RPMI7951 (cell line): ENCODE measurements at regions not wholly inside any gene's neighbourhood (a gene's known extent, or its start where the extent isn't known, plus 50 kb on each side); places are given as distances from the start of the nearest gene placed in this dataset.
"Not testable (repeated sequence)": the region's sequence is repeated elsewhere in the genome, so short reads cannot be mapped to it uniquely, and the experiment has no call there.

Experiments used
- DNase-seq: peaks from one replicate; pipeline ENCODE4 v3.0.0-alpha.2; 2012; ENCODE audit warnings: low read depth

GRCh38 chr7:85322252-85322651 is 135.4 kb upstream of the SEMA3D start:
- no peak for DNase-seq

- DNase-seq = no peak
Measured at GRCh38 chr7:85320699-85321476, 134.0 kb upstream of the SEMA3D start.

DNA sequence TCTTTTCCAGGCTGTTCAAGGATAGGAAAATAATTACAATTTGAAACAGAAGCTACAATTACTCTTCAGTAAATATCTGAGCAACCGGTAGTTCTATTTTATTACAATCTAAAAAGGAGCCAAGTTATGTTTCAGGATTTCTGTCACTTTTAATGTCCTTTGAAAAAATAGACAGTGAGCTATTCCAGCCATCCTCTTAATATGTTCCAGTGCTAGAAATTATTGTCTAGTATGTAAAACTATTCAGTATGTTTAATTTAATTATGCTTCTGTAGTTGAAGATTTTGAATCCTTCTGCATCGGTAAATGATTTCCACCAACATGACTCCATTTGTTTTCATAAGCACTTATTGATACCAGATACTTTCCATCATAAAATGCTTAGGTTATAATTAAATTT is 129.6 kb upstream of the SEMA3D start:
- no peak for DNase-seq

DNA sequence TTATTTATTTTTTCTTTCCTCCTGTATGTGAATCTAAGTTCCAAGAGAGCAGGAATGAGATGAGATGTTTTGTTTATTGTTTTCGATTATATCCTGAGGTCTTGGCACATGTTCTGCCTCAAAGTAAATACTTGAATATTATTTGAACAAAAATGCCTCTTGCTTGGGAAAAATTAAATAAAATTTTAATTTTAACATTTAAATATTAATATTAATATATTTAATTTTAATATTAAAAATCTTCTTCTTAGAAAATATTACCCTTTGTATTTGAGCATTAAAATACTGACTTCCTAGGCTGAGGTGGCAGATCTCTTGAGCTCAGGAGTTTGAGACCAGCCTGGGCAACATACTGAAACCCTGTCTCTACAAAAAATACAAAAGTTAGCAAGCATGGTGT is 123.4 kb upstream of the SEMA3D start:
- DNase-seq = no peak

DNA sequence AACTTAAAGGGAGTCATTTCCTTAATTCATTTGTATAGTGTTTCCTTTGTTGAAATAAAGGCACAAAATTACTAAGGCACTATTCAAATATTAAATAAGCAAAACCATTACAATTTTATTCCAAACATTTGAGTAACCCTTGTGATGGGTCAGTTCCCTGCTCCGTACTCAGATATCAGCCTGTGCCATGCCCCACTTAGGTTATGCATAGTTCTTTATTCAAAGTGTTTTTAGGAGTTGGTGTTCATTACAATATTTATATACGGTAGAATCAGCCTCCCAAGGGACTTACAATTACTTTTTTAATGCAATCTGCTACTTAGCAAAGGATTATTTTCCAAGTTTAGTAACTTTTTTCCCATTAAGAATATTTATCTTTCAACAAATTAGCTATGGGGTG is 119.3 kb upstream of the SEMA3D start:
- DNase-seq = no peak

DNA sequence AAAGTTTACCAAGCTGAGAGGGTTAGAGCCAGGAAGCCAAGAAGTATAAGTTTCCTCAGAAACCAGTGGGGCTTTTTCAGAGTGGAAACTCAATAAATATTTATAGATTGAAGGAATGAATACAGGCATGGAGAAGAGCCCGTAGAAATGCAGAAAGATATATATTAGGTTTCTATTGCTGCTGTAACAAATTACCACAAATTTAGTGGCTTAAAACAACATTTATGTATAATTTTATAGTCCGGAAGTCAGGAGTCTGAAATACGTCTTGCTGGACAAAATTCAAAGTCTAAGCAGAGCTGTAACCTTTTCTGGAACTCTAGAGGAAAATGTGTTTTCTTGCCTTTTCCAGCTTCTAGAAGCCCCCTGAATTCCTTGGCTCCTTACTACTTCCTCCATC is 107.3 kb upstream of the SEMA3D start:
- DNase-seq = no peak

DNA sequence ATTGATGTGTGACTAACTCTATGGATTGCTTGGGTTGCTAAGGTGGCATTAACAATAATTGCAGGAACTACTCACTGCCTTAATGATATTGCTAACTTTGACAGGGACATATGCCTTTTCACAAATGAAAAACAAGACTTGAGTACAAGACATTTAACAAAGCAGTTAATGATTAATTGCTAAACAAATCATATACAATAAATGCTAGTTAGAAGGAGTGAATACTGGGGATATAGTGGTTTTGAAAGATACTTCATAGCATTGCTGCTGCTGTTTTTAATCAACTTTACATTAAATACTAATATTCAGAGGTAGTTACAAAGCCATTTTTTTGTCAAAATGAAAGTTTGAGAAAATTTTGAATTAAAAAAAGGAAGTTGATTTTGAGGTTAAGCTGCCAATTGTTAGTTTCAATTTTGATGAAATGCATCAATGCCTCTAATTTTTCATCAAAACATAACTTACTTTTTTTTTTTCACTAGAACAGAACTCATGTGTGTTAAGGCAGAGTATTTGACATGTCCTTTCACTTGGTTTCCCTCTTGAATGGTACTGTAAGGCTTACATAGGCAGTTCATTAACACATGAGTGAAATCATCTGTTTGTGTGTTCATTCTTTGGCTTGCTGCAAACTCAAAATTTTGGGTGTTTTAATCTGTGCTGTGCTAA is 106.2 kb upstream of the SEMA3D start:
- no peak for DNase-seq

DNA sequence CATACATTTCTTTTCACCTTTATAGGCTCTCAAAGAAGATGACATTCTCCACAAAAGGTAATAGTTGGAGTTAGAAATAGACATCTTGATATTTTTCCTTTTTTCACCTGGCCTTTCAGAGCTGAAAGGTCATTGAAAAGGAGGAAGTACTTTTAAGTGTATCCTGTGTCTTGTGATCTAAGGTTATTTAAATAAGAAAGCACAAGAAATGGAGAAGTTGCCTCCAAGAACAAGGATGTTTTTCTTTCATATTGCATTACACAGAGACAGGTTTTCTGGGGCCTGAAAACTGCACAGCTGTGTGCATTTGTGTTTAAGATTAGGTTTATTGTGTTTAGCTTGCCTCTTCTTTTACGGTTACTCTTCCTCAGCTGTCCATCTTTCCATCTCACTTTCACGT is 103.4 kb upstream of the SEMA3D start:
- no peak for DNase-seq

GRCh38 chr7:85289279-85289678 is 102.4 kb upstream of the SEMA3D start:
- no peak for DNase-seq

DNA sequence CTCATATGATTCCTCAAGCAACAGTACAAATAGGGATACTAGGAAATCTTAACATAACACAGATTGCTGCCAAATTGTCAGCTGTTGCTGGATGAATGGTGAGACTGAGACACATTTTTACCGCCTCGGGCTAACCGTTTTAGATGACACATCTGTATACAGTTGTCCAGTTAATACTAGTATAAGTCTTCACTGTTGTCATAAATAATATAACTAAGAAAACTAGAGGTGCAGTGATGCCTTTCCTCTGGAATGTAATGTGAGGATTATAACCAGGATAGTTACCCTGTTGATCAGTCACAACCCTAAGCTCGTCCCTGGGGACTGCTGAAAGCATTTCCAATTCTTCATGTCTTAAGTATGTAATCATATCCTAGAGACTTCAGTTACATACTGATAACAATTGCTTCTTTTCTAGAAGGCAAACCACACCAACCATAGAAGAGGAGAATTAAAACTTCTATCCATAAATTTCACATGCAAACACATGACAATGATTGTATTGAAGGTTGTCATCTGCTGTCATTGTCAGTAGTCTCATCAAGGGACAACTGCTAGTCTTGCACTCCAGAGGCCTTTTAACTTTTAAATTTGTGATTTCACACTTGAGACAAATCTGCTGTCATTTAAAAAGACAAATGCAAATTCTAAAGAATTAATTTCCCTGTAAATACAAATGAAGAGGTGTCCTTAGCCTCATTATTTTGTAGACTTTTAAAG is 100.4 kb upstream of the SEMA3D start:
- DNase-seq = peak; percentile 39

DNA sequence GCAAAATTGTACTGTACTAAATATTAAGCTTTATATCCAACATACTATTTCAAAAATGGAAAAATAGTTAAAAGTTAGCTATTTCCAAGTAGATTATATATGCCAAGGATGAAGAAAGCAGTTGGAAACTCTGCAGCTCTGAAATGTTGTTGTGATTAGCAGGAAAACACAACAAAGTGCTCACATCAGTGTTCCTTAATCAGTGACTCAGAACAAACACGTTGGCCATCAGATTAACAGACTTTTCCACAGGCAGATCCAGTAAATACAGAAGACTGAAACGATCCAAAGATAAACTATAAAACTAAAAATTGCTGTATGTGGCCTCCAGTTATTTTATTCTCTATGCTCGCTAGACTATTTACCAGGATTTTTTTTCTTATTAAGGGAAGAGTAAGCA is 99.6 kb upstream of the SEMA3D start:
- no peak for DNase-seq

DNA sequence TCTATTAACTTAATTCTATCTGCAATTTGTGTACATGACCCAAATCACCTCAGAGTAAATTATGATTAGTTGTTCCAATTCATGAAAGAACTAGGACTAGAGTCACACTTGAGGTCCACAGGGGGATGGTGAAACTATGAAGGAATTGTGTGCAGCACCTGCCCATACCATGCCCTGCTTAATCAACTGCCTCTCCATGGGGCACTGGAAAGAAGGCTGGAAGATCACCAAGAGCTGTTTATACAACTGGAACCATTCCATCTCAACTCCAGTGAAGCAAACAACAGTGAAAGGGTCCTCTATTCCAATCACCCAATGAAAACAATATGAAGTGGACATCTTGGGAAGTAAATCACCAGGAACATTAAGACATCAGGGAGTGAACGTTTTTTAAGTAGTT is 98.7 kb upstream of the SEMA3D start:
- no peak for DNase-seq

- no peak for DNase-seq
Measured at GRCh38 chr7:85275204-85275603, 88.3 kb upstream of the SEMA3D start.

DNA sequence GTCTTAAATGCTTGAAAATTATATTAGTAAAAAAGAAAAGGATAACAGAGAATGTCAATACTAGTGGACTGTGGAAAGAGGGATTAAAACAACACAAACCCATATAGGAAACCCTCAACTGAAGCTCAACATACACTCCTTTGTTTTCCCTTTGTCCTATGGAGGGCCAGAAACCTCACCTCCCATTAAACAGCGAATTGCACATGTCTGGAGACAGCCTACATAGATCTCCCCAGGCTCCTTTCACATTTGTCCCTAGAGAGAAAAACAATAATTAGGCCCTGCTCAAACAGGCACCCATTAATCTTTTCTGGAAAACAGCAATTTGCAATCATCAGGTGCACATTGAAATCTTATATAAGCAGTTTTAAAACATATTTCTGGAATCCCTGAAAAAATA is 87.6 kb upstream of the SEMA3D start:
- no peak for DNase-seq

DNA sequence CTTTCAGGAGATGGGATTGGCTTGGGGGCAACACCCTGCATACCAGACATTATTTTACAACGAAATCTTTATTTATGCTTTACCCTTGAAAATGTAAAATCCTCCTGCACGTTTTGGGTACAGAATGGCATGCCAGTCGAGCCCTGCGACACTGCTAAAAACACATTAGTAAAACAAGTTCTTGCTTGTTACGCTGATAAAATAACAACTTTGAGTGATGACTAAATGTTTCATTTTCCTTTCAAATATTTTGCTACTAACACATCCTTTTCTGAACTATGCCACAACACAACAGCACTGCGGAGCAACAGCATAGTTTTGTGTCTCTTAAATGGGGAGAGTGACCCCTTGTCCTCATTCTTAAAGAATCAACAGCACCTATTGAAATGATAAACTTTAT is 76.0 kb upstream of the SEMA3D start:
- DNase-seq = peak; percentile 13

DNA sequence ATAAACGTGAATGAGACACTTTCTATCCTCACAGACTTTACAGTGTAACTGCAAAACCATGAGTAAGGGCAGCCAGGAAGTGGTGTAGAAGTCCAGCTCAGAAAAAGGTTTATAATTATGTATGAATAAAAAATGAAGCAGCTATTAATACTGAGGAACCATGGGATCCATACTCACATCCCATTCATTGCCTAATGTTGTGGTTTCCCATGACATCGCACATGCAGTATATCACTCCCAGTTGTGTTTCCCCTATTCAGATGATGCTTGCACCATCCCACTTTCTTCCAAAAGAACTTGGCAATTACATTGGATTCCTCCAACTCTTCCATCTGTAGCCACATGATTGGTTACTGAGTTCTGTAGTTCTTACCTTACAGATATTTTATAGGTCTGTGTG is 74.5 kb upstream of the SEMA3D start:
- no peak for DNase-seq

DNA sequence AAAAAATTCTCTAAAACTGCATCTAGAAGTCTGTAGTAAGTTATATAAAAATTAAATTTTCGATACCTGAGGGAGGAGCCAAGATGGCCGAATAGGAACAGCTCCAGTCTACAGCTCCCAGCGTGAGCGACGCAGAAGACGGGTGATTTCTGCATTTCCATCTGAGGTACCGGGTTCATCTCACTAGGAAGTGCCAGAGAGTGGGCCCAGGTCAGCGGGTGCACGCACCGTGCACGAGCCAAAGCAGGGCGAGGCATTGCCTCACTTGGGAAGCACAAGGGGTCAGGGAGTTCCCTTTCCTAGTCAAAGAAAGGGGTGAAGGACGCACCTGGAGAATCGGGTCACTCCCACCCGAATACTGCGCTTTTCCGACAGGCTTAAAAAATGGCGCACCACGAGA is 62.9 kb upstream of the SEMA3D start:
- DNase-seq = not testable (repeated sequence)

GRCh38 chr7:85239109-85239508 is 52.3 kb upstream of the SEMA3D start:
- no peak for DNase-seq

DNA sequence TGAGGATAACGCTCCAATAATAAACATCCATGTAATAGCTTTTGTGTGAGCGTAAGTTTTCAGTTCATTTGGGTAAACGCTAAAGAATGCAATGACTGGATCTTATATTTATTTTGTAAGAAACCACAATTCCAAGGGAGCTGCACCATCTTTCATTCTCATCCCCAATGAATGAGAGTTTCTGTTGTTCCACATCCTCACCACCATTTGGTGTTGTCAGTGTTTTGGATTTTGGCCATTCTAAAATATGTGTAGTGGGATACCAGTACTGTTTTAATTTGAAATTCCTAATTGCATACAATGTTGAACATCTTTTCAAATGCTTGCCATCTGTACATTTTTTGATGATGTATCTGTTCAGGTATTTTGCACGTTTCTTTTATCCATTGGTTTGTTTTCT is 50.9 kb upstream of the SEMA3D start:
- DNase-seq = peak; percentile 1
